ENCODE measurements at regions not wholly inside any gene's neighbourhood (a gene's known extent, or its start where the extent isn't known, plus 50 kb on each side); places are given as distances from the start of the nearest gene placed in this dataset.

- Histone ChIP-seq H3K4me2 (ENCODE audit: insufficient read depth, insufficient read length, low read length) (no peak overlapping the region), H3K27me3 (ENCODE audit: insufficient read depth, low read length) (no peaks in the 10 kb centered on the region), H3K56ac (ENCODE audit: insufficient read length, low read depth, low read length) (no peak overlapping the region), H3K79me1 (ENCODE audit: insufficient read depth, low read depth, low read length, poor library complexity, severe bottlenecking) (no peaks in the 10 kb centered on the region), H3K23me2 (ENCODE audit: insufficient read length, low read depth, low read length, poor library complexity, severe bottlenecking) (no peaks in the 10 kb centered on the region), H4K8ac (replicated peaks; ENCODE audit: insufficient read length, low read depth, low read length) (no peak overlapping the region), H2BK120ac (ENCODE audit: low read depth, low read length, poor library complexity, severe bottlenecking) (no peak overlapping the region), H4K20me1 (ENCODE audit: control insufficient read depth, insufficient read depth, insufficient read length) (no peaks in the 10 kb centered on the region), H2AK5ac (ENCODE audit: insufficient read length, low read length) (no peak overlapping the region), H3K14ac (ENCODE audit: insufficient read depth, low read length) (no peak overlapping the region), H3T11ph (ENCODE audit: low read length) (no peak overlapping the region), H3K4ac (ENCODE audit: low read depth, low read length) (no peak overlapping the region), H4K5ac (ENCODE audit: insufficient read length, low read depth, low read length) (no peak overlapping the region), H3K79me2 (ENCODE audit: insufficient read depth, low read length) (no peaks in the 10 kb centered on the region), H2BK15ac (ENCODE audit: low read depth, low read length) (no peak overlapping the region), H3K9me3 (ENCODE audit: control insufficient read depth, low read depth, low read length) (no peaks in the 10 kb centered on the region), H3K23ac (ENCODE audit: insufficient read length, low read depth, low read length) (no peak overlapping the region), H2BK20ac (ENCODE audit: low read depth, low read length, poor library complexity, severe bottlenecking) (no peak overlapping the region), H3K4me1 (ENCODE audit: insufficient read depth, low read length) (peaks cover 3% of the 10 kb centered on the region; the same call in 1 of the 2 replicates), H3K18ac (ENCODE audit: insufficient read length, low read depth, low read length) (no peak overlapping the region), H2AFZ (ENCODE audit: low read length) (no peak overlapping the region), H2BK12ac (ENCODE audit: insufficient read length, low read depth, low read length) (no peak overlapping the region), H3K9ac (ENCODE audit: extremely low read depth, insufficient read length, low read length) (no peak overlapping the region), H4K91ac (ENCODE audit: insufficient read length, low read depth, low read length) (no peak overlapping the region), H2BK5ac (ENCODE audit: insufficient read length, low read length) (no peak overlapping the region), H3K27ac (ENCODE audit: insufficient read length, low read depth, low read length) (no peak overlapping the region)
- no peak for TF ChIP-seq CTCF (conservative IDR thresholded peaks at IDR 0.05)
- Mint-ChIP-seq H3K27me3 (ENCODE audit: low read depth) (no peaks in the 10 kb centered on the region), H3K36me3 (ENCODE audit: insufficient read depth in 1 of 3, low read depth in 3 of 3) (peaks cover 0 to 14% (median 2%) of the 10 kb centered on the region in 3 experiments; a peak in 3 of 7 replicates), H3K4me3 (no peak overlapping the region), H3K4me1 (peaks cover 19 to 20% of the 10 kb centered on the region in 2 experiments), H3K27ac (no peak overlapping the region), H3K9me3 (peaks cover 0 to 3% of the 10 kb centered on the region in 2 experiments; a peak in 1 of 5 replicates)
- no peak for DNase-seq
- whole genome bisulfite sequencing (ENCODE audit: extremely low coverage, insufficient read length, low lambda C conversion rate) = no CpG with 5 or more reads among the region's 4 CpGs
Observed at GRCh38 chr1:102098081-102098480, 101.4 kb upstream of the OLFM3 start.
